Mesothelial cell of epicardium (in vitro differentiated cells): ENCODE measurements at regions not wholly inside any gene's neighbourhood (a gene's known extent, or its start where the extent isn't known, plus 50 kb on each side); places are given as distances from the start of the nearest gene placed in this dataset.

Source experiments
- DNase-seq, 2 experiments: peaks; one replicate each; pipeline ENCODE4 v3.0.0; 2021; ENCODE audit warnings: low spot score in 2 of 2; ENCODE audit not compliant: unreplicated experiment in 2 of 2
- H3K27ac Mint-ChIP-seq: 2 replicates; pipeline ENCODE4 v1.8.0; 2021; ENCODE audit warnings: mixed read lengths
- H3K27me3 Mint-ChIP-seq: 2 replicates; pipeline ENCODE4 v1.8.0; 2021; ENCODE audit warnings: low read depth, mixed read lengths
- H3K36me3 Mint-ChIP-seq: 2 replicates; pipeline ENCODE4 v1.8.0; 2021; ENCODE audit warnings: mixed read lengths
- H3K4me1 Mint-ChIP-seq: 2 replicates; pipeline ENCODE4 v1.8.0; 2021; ENCODE audit warnings: mixed read lengths
- H3K4me3 Mint-ChIP-seq: 2 replicates; pipeline ENCODE4 v1.8.0; 2021; ENCODE audit warnings: mild to moderate bottlenecking, moderate library complexity, mixed read lengths
- H3K9me3 Mint-ChIP-seq: 2 replicates; pipeline ENCODE4 v1.8.0; 2021; ENCODE audit warnings: mixed read lengths
- CTCF ChIP-seq: fragments of 200-600 bp; sonication (generic); IDR thresholded peaks from one replicate; pipeline ENCODE4 v1.5.0; 2021; ENCODE audit warnings: antibody characterized with exemption; ENCODE audit not compliant: unreplicated experiment

GRCh38 chr2:215851082-215851481 lies 162.3 kb downstream of the MREG start:
- no peaks in the 10 kb centered on the region for H3K36me3 Mint-ChIP-seq
- H3K4me3 Mint-ChIP-seq, result no peak overlapping the region
- no peak for TF ChIP-seq CTCF
- no peaks in the 10 kb centered on the region for H3K27me3 Mint-ChIP-seq
- H3K27ac Mint-ChIP-seq, result no peak overlapping the region
- H3K4me1 Mint-ChIP-seq, result no peaks in the 10 kb centered on the region
- H3K9me3 Mint-ChIP-seq, result peaks cover 12% of the 10 kb centered on the region
- no peak for DNase-seq

GRCh38 chr2:215850380-215850779 lies 163.0 kb downstream of the MREG start:
- no peak overlapping the region for H3K4me3 Mint-ChIP-seq
- DNase-seq, result no peak
- no peak overlapping the region for H3K27ac Mint-ChIP-seq
- TF ChIP-seq CTCF, result no peak
- no peaks in the 10 kb centered on the region for H3K27me3 Mint-ChIP-seq
- H3K4me1 Mint-ChIP-seq, result no peaks in the 10 kb centered on the region
- no peaks in the 10 kb centered on the region for H3K36me3 Mint-ChIP-seq
- peaks cover 12% of the 10 kb centered on the region for H3K9me3 Mint-ChIP-seq

- DNase-seq, result no peak
- Mint-ChIP-seq H3K9me3 (peaks cover 12% of the 10 kb centered on the region), H3K27me3 (no peaks in the 10 kb centered on the region), H3K4me3 (no peak overlapping the region), H3K4me1 (no peaks in the 10 kb centered on the region), H3K27ac (no peak overlapping the region), H3K36me3 (no peaks in the 10 kb centered on the region)
- no peak for TF ChIP-seq CTCF
These were observed 163.6 kb downstream of the MREG start for GRCh38 chr2:215849771-215850170.

- DNase-seq, result no peak
- Mint-ChIP-seq H3K27me3 (no peaks in the 10 kb centered on the region), H3K4me3 (no peak overlapping the region), H3K36me3 (no peaks in the 10 kb centered on the region), H3K4me1 (no peaks in the 10 kb centered on the region), H3K27ac (no peak overlapping the region), H3K9me3 (peaks cover 8% of the 10 kb centered on the region)
- no peak for TF ChIP-seq CTCF
These were observed 164.7 kb downstream of the MREG start for GRCh38 chr2:215848698-215849097.

- Mint-ChIP-seq H3K27me3 (no peaks in the 10 kb centered on the region), H3K27ac (no peak overlapping the region), H3K9me3 (peaks cover 5% of the 10 kb centered on the region), H3K36me3 (no peaks in the 10 kb centered on the region), H3K4me3 (no peak overlapping the region), H3K4me1 (no peaks in the 10 kb centered on the region)
- no peak for TF ChIP-seq CTCF
- no peak for DNase-seq
These were observed 165.2 kb downstream of the MREG start for GRCh38 chr2:215848146-215848545.

- Mint-ChIP-seq H3K9me3 (peaks cover 2% of the 10 kb centered on the region), H3K27ac (no peak overlapping the region), H3K4me1 (no peaks in the 10 kb centered on the region), H3K27me3 (no peaks in the 10 kb centered on the region), H3K4me3 (no peak overlapping the region), H3K36me3 (no peaks in the 10 kb centered on the region)
- TF ChIP-seq CTCF, result no peak
- DNase-seq, result no peak
These were observed 165.6 kb downstream of the MREG start for GRCh38 chr2:215847718-215848117.
